A673 (cell line): ENCODE measurements at regions not wholly inside any gene's neighbourhood (a gene's known extent, or its start where the extent isn't known, plus 50 kb on each side); places are given as distances from the start of the nearest gene placed in this dataset.

Source experiments
- CTCF ChIP-seq: fragments of 300-800, 200-600 bp; sonication (generic); conservative IDR thresholded peaks from 2 replicates; pipeline ENCODE4 v1.5.1; 2017; ENCODE audit warnings: low read depth, mild to moderate bottlenecking, antibody characterized with exemption, low read length, moderate library complexity, mixed read lengths
- EZH2 ChIP-seq: fragments of 200-600 bp; sonication (generic); IDR thresholded peaks from 2 replicates; pipeline ENCODE4 v1.6.1; 2017; ENCODE audit warnings: borderline replicate concordance, low read depth, mild to moderate bottlenecking, mixed read lengths, antibody characterized with exemption, low read length; ENCODE audit not compliant: poor library complexity, severe bottlenecking

GRCh38 chr4:125707397-125707796 lies 392.6 kb downstream of the FAT4 start:
- no peak for TF ChIP-seq CTCF
- TF ChIP-seq EZH2, result no peak
